WTC11 (cell line): ENCODE measurements at regions not wholly inside any gene's neighbourhood (a gene's known extent, or its start where the extent isn't known, plus 50 kb on each side); places are given as distances from the start of the nearest gene placed in this dataset.

Experiments
- ATAC-seq: fragments of 200-7000 bp; cut with Tn5 transposase; 2 replicates; pipeline ENCODE4 v1.10.0; 2021; ENCODE audit warnings: mild to moderate bottlenecking, moderate library complexity
- CTCF ChIA-PET: fragments of 300-600 bp; sonication (Branson Sonifier 250); formaldehyde crosslinking; loops from one replicate; lab custom pipeline; 2021; ENCODE audit warnings: antibody characterized with exemption; lab: Charles Lee
- POLR2A ChIA-PET: fragments of 350-600 bp; sonication (Branson Sonifier 250); formaldehyde crosslinking; loops from one replicate; lab custom pipeline; 2021; ENCODE audit warnings: antibody characterized with exemption; lab: Charles Lee
- DNase-seq: peaks from one replicate; pipeline ENCODE4 v3.0.0; 2021; ENCODE audit warnings: low spot score
- H3K27ac Mint-ChIP-seq: 2 replicates; pipeline ENCODE4 v1.8.0; 2021; ENCODE audit warnings: mixed read lengths
- H3K27me3 Mint-ChIP-seq: 2 replicates; pipeline ENCODE4 v1.8.0; 2021; ENCODE audit warnings: low read depth, mild to moderate bottlenecking, moderate library complexity, mixed read lengths
- H3K36me3 Mint-ChIP-seq: 2 replicates; pipeline ENCODE4 v1.8.0; 2021; ENCODE audit warnings: mixed read lengths
- H3K4me1 Mint-ChIP-seq: 2 replicates; pipeline ENCODE4 v1.8.0; 2022; ENCODE audit warnings: mixed read lengths
- H3K4me3 Mint-ChIP-seq: 2 replicates; pipeline ENCODE4 v1.8.0; 2021; ENCODE audit warnings: mild to moderate bottlenecking, moderate library complexity, mixed read lengths
- H3K9me3 Mint-ChIP-seq: 2 replicates; pipeline ENCODE4 v1.8.0; 2021; ENCODE audit warnings: mixed read lengths
- AFF4 ChIP-seq: sonication (generic); formaldehyde crosslinking; IDR thresholded peaks from 2 replicates; pipeline ENCODE4 v1.8.1; 2023; ENCODE audit warnings: mild to moderate bottlenecking, missing genetic modification reagents, borderline replicate concordance
- ARID4B ChIP-seq: sonication (generic); formaldehyde crosslinking; IDR thresholded peaks from 2 replicates; pipeline ENCODE4 v1.8.0; 2023; ENCODE audit warnings: missing genetic modification reagents, mild to moderate bottlenecking, borderline replicate concordance
- CBFB ChIP-seq: sonication (generic); formaldehyde crosslinking; IDR thresholded peaks from 2 replicates; pipeline ENCODE4 v1.8.1; 2022; ENCODE audit warnings: mild to moderate bottlenecking, low read depth, missing genetic modification reagents
- HMGXB4 ChIP-seq: sonication (generic); formaldehyde crosslinking; IDR thresholded peaks from 2 replicates; pipeline ENCODE4 v1.8.1; 2023; ENCODE audit warnings: mild to moderate bottlenecking, moderate library complexity, missing genetic modification reagents
- IRF2 ChIP-seq: sonication (generic); formaldehyde crosslinking; IDR thresholded peaks from 2 replicates; pipeline ENCODE4 v1.8.0; 2022; ENCODE audit warnings: low read depth, missing genetic modification reagents, borderline replicate concordance
- JAZF1 ChIP-seq: fragments of 250-450 bp; sonication (Bioruptor Pico); IDR thresholded peaks from 2 replicates; pipeline ENCODE4 v1.9.0; 2021; ENCODE audit warnings: moderate library complexity, mild to moderate bottlenecking, inconsistent platforms
- JUN ChIP-seq: sonication (generic); formaldehyde crosslinking; IDR thresholded peaks from 2 replicates; pipeline ENCODE4 v1.8.0; 2023; ENCODE audit warnings: mild to moderate bottlenecking, missing genetic modification reagents
- NFE2L1 ChIP-seq: sonication (generic); formaldehyde crosslinking; IDR thresholded peaks from 2 replicates; pipeline ENCODE4 v1.8.1; 2023; ENCODE audit warnings: missing genetic modification reagents
- PRRX2 ChIP-seq: fragments of 250-450 bp; sonication (Bioruptor Pico); IDR thresholded peaks from 2 replicates; pipeline ENCODE4 v1.8.0; 2021; ENCODE audit warnings: mild to moderate bottlenecking
- TEAD4 ChIP-seq: sonication (generic); formaldehyde crosslinking; IDR thresholded peaks from 2 replicates; pipeline ENCODE4 v1.8.0; 2022; ENCODE audit warnings: mild to moderate bottlenecking, missing genetic modification reagents
- ZBTB21 ChIP-seq: sonication (generic); formaldehyde crosslinking; IDR thresholded peaks from 2 replicates; pipeline ENCODE4 v1.8.1; 2023; ENCODE audit warnings: mild to moderate bottlenecking, missing genetic modification reagents, borderline replicate concordance
- ZBTB43 ChIP-seq: sonication (generic); formaldehyde crosslinking; IDR thresholded peaks from 2 replicates; pipeline ENCODE4 v1.8.1; 2023; ENCODE audit warnings: mild to moderate bottlenecking, missing genetic modification reagents
- ZNF138 ChIP-seq: sonication (generic); formaldehyde crosslinking; conservative IDR thresholded peaks from 2 replicates; pipeline ENCODE4 v1.8.1; 2022; ENCODE audit warnings: mild to moderate bottlenecking, moderate library complexity, missing genetic modification reagents
- ZNF219 ChIP-seq: sonication (generic); formaldehyde crosslinking; IDR thresholded peaks from 2 replicates; pipeline ENCODE4 v1.8.0; 2023; ENCODE audit warnings: missing genetic modification reagents, mild to moderate bottlenecking, borderline replicate concordance
- ZNF396 ChIP-seq: fragments of 250-450 bp; sonication (Bioruptor Pico); IDR thresholded peaks from 2 replicates; pipeline ENCODE4 v1.8.0; 2021; ENCODE audit warnings: mild to moderate bottlenecking, moderate library complexity, borderline replicate concordance
- ZNF416 ChIP-seq: fragments of 250-450 bp; sonication (Bioruptor Pico); IDR thresholded peaks from 2 replicates; pipeline ENCODE4 v1.9.0; 2021; ENCODE audit warnings: mild to moderate bottlenecking, inconsistent platforms
- ZNF532 ChIP-seq: fragments of 250-450 bp; sonication (Bioruptor Pico); IDR thresholded peaks from 2 replicates; pipeline ENCODE4 v1.9.0; 2021; ENCODE audit warnings: mild to moderate bottlenecking, borderline replicate concordance

- TF ChIP-seq ZBTB43 (no peak), ZNF219 (no peak), JAZF1 (no peak), ZNF416 (CRISPR knock-in tag) (no peak), JUN (CRISPR knock-in tag) (no peak), ZNF396 (CRISPR knock-in tag) (no peak), NFE2L1 (no peak), ARID4B (CRISPR knock-in tag) (no peak), ZNF138 (CRISPR knock-in tag) (no peak), TEAD4 (no peak)
These were observed 125.4 kb upstream of the DAB1 start (continued) for GRCh38 chr1:57549300-57549699.

- no peak for DNase-seq
- Mint-ChIP-seq H3K4me1 (peaks cover 11% of the 10 kb centered on the region), H3K36me3 (no peaks in the 10 kb centered on the region), H3K27me3 (no peaks in the 10 kb centered on the region), H3K9me3 (peaks cover 4% of the 10 kb centered on the region; the same call in 1 of the 2 replicates), H3K27ac (no peak overlapping the region), H3K4me3 (no peak overlapping the region)
- ATAC-seq, result no peak
- CTCF ChIA-PET, result no interaction called here
- POLR2A ChIA-PET, result no interaction called here
- no peak for TF ChIP-seq PRRX2 (CRISPR knock-in tag)
- TF ChIP-seq ZBTB21 (CRISPR knock-in tag), result no peak
- TF ChIP-seq IRF2 (CRISPR knock-in tag), result no peak
- no peak for TF ChIP-seq ZNF532
- TF ChIP-seq CBFB (CRISPR knock-in tag), result no peak
- TF ChIP-seq AFF4, result no peak
- no peak for TF ChIP-seq HMGXB4
These were observed 122.9 kb upstream of the DAB1 start for GRCh38 chr1:57546549-57547330.
